H1 (cell line): ENCODE measurements at regions not wholly inside any gene's neighbourhood (a gene's known extent, or its start where the extent isn't known, plus 50 kb on each side); places are given as distances from the start of the nearest gene placed in this dataset.

ENCODE experiments used
- CTCF ChIA-PET: fragments of 300-600 bp; sonication (Branson Sonifier 250); formaldehyde crosslinking; loops from one replicate; lab custom pipeline; 2021; ENCODE audit not compliant: partially characterized antibody; lab: Charles Lee
- POLR2A ChIA-PET: fragments of 300-600 bp; sonication (Branson Sonifier 250); formaldehyde crosslinking; loops from one replicate; lab custom pipeline; 2021; ENCODE audit warnings: inconsistent platforms; ENCODE audit not compliant: partially characterized antibody; lab: Charles Lee
- DNase-seq, 2 experiments: peaks; one replicate each; pipeline versions ENCODE4 v3.0.0 to v3.0.0-alpha.2; 2010 to 2022; ENCODE audit warnings: low spot score in 2 of 2, low read depth in 1 of 2, mixed read lengths in 1 of 2
- FAIRE-seq: peaks from 2 replicates; lab custom pipeline; 2011; peaks lifted over from hg19 to GRCh38; lab: Jason Lieb, UNC
- H2AFZ ChIP-seq: 2 replicates; pipeline ENCODE4 v1.8.1; 2012; ENCODE audit warnings: low read length, inconsistent platforms
- H2AK5ac ChIP-seq: 2 replicates; pipeline ENCODE4 v1.6.1; 2013; ENCODE audit warnings: low read depth, low read length
- H2BK120ac ChIP-seq: replicated peaks from 2 replicates; pipeline ENCODE3; 2013; ENCODE audit warnings: low read depth, low read length, inconsistent platforms
- H2BK12ac ChIP-seq: 2 replicates; pipeline ENCODE4 v1.6.1; 2013; ENCODE audit warnings: low read depth, low read length
- H2BK15ac ChIP-seq: 2 replicates; pipeline ENCODE4 v1.6.1; 2013; ENCODE audit warnings: low read length
- H2BK20ac ChIP-seq: 2 replicates; pipeline ENCODE4 v1.6.1; 2013; ENCODE audit warnings: low read length
- H2BK5ac ChIP-seq: 2 replicates; pipeline ENCODE4 v1.6.1; 2013; ENCODE audit warnings: low read depth, low read length
- H3K14ac ChIP-seq: 2 replicates; pipeline ENCODE4 v1.6.1; 2013; ENCODE audit warnings: inconsistent platforms; ENCODE audit not compliant: insufficient read length
- H3K18ac ChIP-seq: 2 replicates; pipeline ENCODE4 v1.6.1; 2013; ENCODE audit warnings: low read length; ENCODE audit errors: extremely low read depth
- H3K23ac ChIP-seq: 2 replicates; pipeline ENCODE4 v1.6.1; 2013; ENCODE audit warnings: inconsistent platforms; ENCODE audit not compliant: insufficient read length
- H3K23me2 ChIP-seq: 2 replicates; pipeline ENCODE4 v1.6.1; 2013; ENCODE audit warnings: low read depth, low read length
- H3K27ac ChIP-seq: 2 replicates; pipeline ENCODE4 v1.6.1; 2011; ENCODE audit warnings: low read depth, low read length, inconsistent platforms
- H3K27me3 ChIP-seq, 4 experiments: replicated peaks in 1 of 4; 1 replicate in 1 of 4; 2 replicates in 3 of 4; pipeline versions ENCODE4 v1.6.1 to v1.8.1; 2011 to 2013; ENCODE audit warnings: low read length in 3 of 4, mild to moderate bottlenecking in 3 of 4, inconsistent platforms in 2 of 4, mixed read lengths in 2 of 4, moderate library complexity in 1 of 4; ENCODE audit not compliant: control insufficient read depth in 3 of 4, insufficient read depth in 3 of 4; ENCODE audit errors: extremely low read depth in 1 of 4
- H3K36me3 ChIP-seq, 4 experiments: 2 replicates each; pipeline versions ENCODE4 v1.6.1 to v1.8.1; 2011 to 2013; ENCODE audit warnings: mild to moderate bottlenecking in 4 of 4, low read length in 3 of 4, moderate library complexity in 2 of 4, control low read depth in 1 of 4, inconsistent platforms in 1 of 4; ENCODE audit not compliant: insufficient read depth in 4 of 4, control insufficient read depth in 2 of 4
- H3K4ac ChIP-seq: replicated peaks from 2 replicates; pipeline ENCODE3; 2013; ENCODE audit warnings: low read length, low read depth, mixed read lengths, inconsistent platforms; ENCODE audit not compliant: insufficient read length
- H3K4me1 ChIP-seq, 4 experiments: replicated peaks in 1 of 4; 1 replicate in 1 of 4; 2 replicates in 3 of 4; pipeline versions ENCODE4 v1.6.1 to v1.8.1; 2011 to 2013; ENCODE audit warnings: low read length in 3 of 4, inconsistent platforms in 2 of 4, mixed read lengths in 1 of 4; ENCODE audit not compliant: insufficient read depth in 4 of 4, control insufficient read depth in 3 of 4
- H3K4me2 ChIP-seq, 2 experiments: 2 replicates each; pipeline versions ENCODE4 v1.6.1 to v1.8.1; 2011 to 2013; ENCODE audit warnings: low read depth in 2 of 2, low read length in 2 of 2, control low read depth in 1 of 2, inconsistent platforms in 1 of 2, mild to moderate bottlenecking in 1 of 2; ENCODE audit not compliant: insufficient read depth in 1 of 2
- H3K4me3 ChIP-seq, 4 experiments: fragments of 200-600, 300-600 bp in 1 of 4; sonication (generic), shearing (Covaris generic), sonication (Bioruptor Twin) in 1 of 4; 2 replicates each; pipeline versions ENCODE4 v1.5.1 to v1.8.1; 2011 to 2016; ENCODE audit warnings: low read length in 4 of 4, low read depth in 3 of 4, control low read depth in 2 of 4, inconsistent platforms in 2 of 4, mild to moderate bottlenecking in 2 of 4, mixed read lengths in 1 of 4, moderate library complexity in 1 of 4; ENCODE audit not compliant: insufficient read depth in 2 of 4; ENCODE audit errors: extremely low read depth in 1 of 4
- H3K56ac ChIP-seq: replicated peaks from 2 replicates; pipeline ENCODE3; 2013; ENCODE audit warnings: low read depth, mild to moderate bottlenecking, mixed read lengths, low read length, inconsistent platforms; ENCODE audit not compliant: insufficient read length
- H3K79me1 ChIP-seq: 2 replicates; pipeline ENCODE4 v1.6.1; 2013; ENCODE audit warnings: low read depth, low read length, control low read depth
- H3K79me2 ChIP-seq, 2 experiments: 2 replicates each; pipeline versions ENCODE4 v1.6.1 to v1.8.1; 2012 to 2013; ENCODE audit warnings: low read length in 2 of 2, mild to moderate bottlenecking in 2 of 2, inconsistent platforms in 1 of 2; ENCODE audit not compliant: insufficient read depth in 2 of 2, control insufficient read depth in 1 of 2
- H3K9ac ChIP-seq, 4 experiments: replicated peaks in 1 of 4; 1 replicate in 1 of 4; 2 replicates in 3 of 4; pipeline versions ENCODE4 v1.6.1 to v1.8.1; 2011 to 2013; ENCODE audit warnings: low read depth in 3 of 4, low read length in 3 of 4, control low read depth in 2 of 4, mild to moderate bottlenecking in 2 of 4, moderate library complexity in 2 of 4, inconsistent platforms in 1 of 4; ENCODE audit errors: extremely low read depth in 1 of 4
- H3K9me3 ChIP-seq, 2 experiments: 2 replicates each; pipeline versions ENCODE4 v1.6.1 to v1.8.1; 2012 to 2013; ENCODE audit warnings: mild to moderate bottlenecking in 2 of 2, moderate library complexity in 2 of 2, control low read depth in 1 of 2, inconsistent platforms in 1 of 2, low read depth in 1 of 2, low read length in 1 of 2, mixed read lengths in 1 of 2; ENCODE audit not compliant: insufficient read depth in 2 of 2
- H4K20me1 ChIP-seq, 2 experiments: replicated peaks in 1 of 2; 2 replicates each; pipeline versions ENCODE3 to v1.8.1; 2011 to 2013; ENCODE audit warnings: inconsistent platforms in 2 of 2, low read length in 2 of 2, mild to moderate bottlenecking in 1 of 2; ENCODE audit not compliant: insufficient read depth in 2 of 2, control insufficient read depth in 1 of 2
- H4K5ac ChIP-seq: 2 replicates; pipeline ENCODE4 v1.6.1; 2013; ENCODE audit warnings: low read length, low read depth, mixed read lengths, inconsistent platforms; ENCODE audit not compliant: insufficient read length
- H4K8ac ChIP-seq: 2 replicates; pipeline ENCODE4 v1.8.0; 2013; ENCODE audit warnings: mild to moderate bottlenecking, moderate library complexity, low read length, inconsistent platforms; ENCODE audit not compliant: insufficient read depth; ENCODE audit errors: extremely low read depth
- H4K91ac ChIP-seq: replicated peaks from 2 replicates; pipeline ENCODE3; 2013; ENCODE audit warnings: low read length, mixed read lengths, inconsistent platforms; ENCODE audit not compliant: insufficient read length
- BACH1 ChIP-seq: IDR thresholded peaks from 2 replicates; pipeline ENCODE4 v1.6.1; 2012; ENCODE audit warnings: low read length, improper control_type of control experiment
- KDM1A ChIP-seq: fragments of 200-600, 300-600 bp; sonication (generic); IDR thresholded peaks from 2 replicates; pipeline ENCODE4 v1.7.1; 2016; ENCODE audit warnings: mild to moderate bottlenecking, low read length, borderline replicate concordance
- SUZ12 ChIP-seq: fragments of 200-600 bp; sonication (generic); IDR thresholded peaks from 2 replicates; pipeline ENCODE4 v1.6.1; 2012; ENCODE audit warnings: mild to moderate bottlenecking, inconsistent platforms, low read length, moderate library complexity, mixed read lengths
- WGBS, 2 experiments: shearing (Covaris generic) in 1 of 2; methylation state at CpG; one replicate each; pipeline versions ENCODE4 v1.1.6 to v1.1.7; 2013 to 2015; ENCODE audit warnings: low lambda C conversion rate in 2 of 2, mixed read lengths in 2 of 2, inconsistent platforms in 1 of 2, low coverage in 1 of 2, missing lambda C conversion rate in 1 of 2; ENCODE audit not compliant: insufficient replicate concordance in 2 of 2, insufficient coverage in 1 of 2, insufficient read length in 1 of 2; ENCODE audit errors: extremely low coverage in 1 of 2, missing lambda C conversion rate in 1 of 2; 5-methylcytosine and 5-hydroxymethylcytosine counted together

GRCh38 chr4:152258804-152259708 is 276.8 kb downstream of the FBXW7 start:
- Histone ChIP-seq H3K4ac (no peak overlapping the region), H3K27ac (no peak overlapping the region), H3K36me3 (no peaks in the 10 kb centered on the region), H2BK5ac (peak overlapping the region; percentile 81; the same call in 1 of the 2 replicates), H3K56ac (no peak overlapping the region), H2BK120ac (peak overlapping the region; percentile 34), H2BK12ac (no peak overlapping the region; the same call in 1 of the 2 replicates), H2AK5ac (no peak overlapping the region), H4K5ac (no peak overlapping the region), H3K23ac (no peak overlapping the region), H3K18ac (peak overlapping the region; percentile 2; the same call in 1 of the 2 replicates), H4K91ac (peak overlapping the region; percentile 26), H3K4me3 (no peak overlapping the region), H3K27me3 (no peaks in the 10 kb centered on the region), H4K8ac (peak overlapping the region; percentile 82), H4K20me1 (no peaks in the 10 kb centered on the region), H3K9me3 (no peaks in the 10 kb centered on the region), H3K14ac (no peak overlapping the region), H2AFZ (peak overlapping the region; percentile 79), H3K4me1 (peaks cover 0 to 8% (median 3%) of the 10 kb centered on the region in 4 experiments; a peak in 3 of 7 replicates), H2BK20ac (peak overlapping the region; percentile 92; the same call in 1 of the 2 replicates), H3K4me2 (no peak overlapping the region), H3K79me1 (no peaks in the 10 kb centered on the region), H2BK15ac (no peak overlapping the region), H3K9ac (no peak overlapping the region), H3K79me2 (no peaks in the 10 kb centered on the region), H3K23me2 (no peaks in the 10 kb centered on the region)
- TF ChIP-seq BACH1 (no peak), SUZ12 (no peak), KDM1A (peak; percentile 70)
- CTCF ChIA-PET: no interaction called here
- WGBS, 2 experiments: 89% methylated on average over 8 of the region's 8 CpGs; no CpG with 5 or more reads in 1 of the 2 experiments
- POLR2A ChIA-PET: no interaction called here
- DNase-seq (no peak), FAIRE-seq (no peak)
